Fibroblast of lung (primary cell): ENCODE measurements at regions not wholly inside any gene's neighbourhood (a gene's known extent, or its start where the extent isn't known, plus 50 kb on each side); places are given as distances from the start of the nearest gene placed in this dataset.

Experiments
- DNase-seq, 2 donors: peaks; one replicate each; pipeline versions ENCODE4 v3.0.0 to v3.0.0-alpha.2; 2010; ENCODE audit warnings: low read depth in 2 of 2
- H2AFZ ChIP-seq: 2 replicates; pipeline ENCODE4 v1.5.1; 2012; ENCODE audit warnings: low read length, control low read depth, inconsistent platforms
- H3K27ac ChIP-seq: 2 replicates; pipeline ENCODE4 v1.5.1; 2011; ENCODE audit warnings: low read length, control low read depth; ENCODE audit not compliant: insufficient read depth
- H3K27me3 ChIP-seq: 2 replicates; pipeline ENCODE4 v1.5.1; 2011; ENCODE audit warnings: mild to moderate bottlenecking, low read length; ENCODE audit not compliant: control insufficient read depth, insufficient read depth
- H3K36me3 ChIP-seq: 2 replicates; pipeline ENCODE4 v1.5.1; 2011; ENCODE audit warnings: low read length; ENCODE audit not compliant: control insufficient read depth, insufficient read depth
- H3K4me1 ChIP-seq: 2 replicates; pipeline ENCODE4 v1.5.1; 2011; ENCODE audit warnings: low read length; ENCODE audit not compliant: control insufficient read depth, insufficient read depth; ENCODE audit errors: extremely low read depth
- H3K4me2 ChIP-seq: 2 replicates; pipeline ENCODE4 v1.5.1; 2011; ENCODE audit warnings: low read length, control low read depth; ENCODE audit not compliant: insufficient read depth; ENCODE audit errors: extremely low read depth
- H3K4me3 ChIP-seq, 4 experiments: fragments of 200-600 bp in 1 of 4; sonication (generic) in 1 of 4; replicated peaks in 1 of 4; 2 replicates each; pipeline ENCODE4 v1.5.1; 2011 to 2016; ENCODE audit warnings: low read length in 4 of 4, low read depth in 3 of 4, mild to moderate bottlenecking in 3 of 4, control low read depth in 2 of 4, inconsistent platforms in 1 of 4, mixed read lengths in 1 of 4; ENCODE audit not compliant: insufficient read depth in 1 of 4; ENCODE audit errors: control extremely low read depth in 1 of 4
- H3K79me2 ChIP-seq: 2 replicates; pipeline ENCODE4 v1.5.1; 2012; ENCODE audit warnings: mild to moderate bottlenecking, low read length, inconsistent platforms; ENCODE audit not compliant: control insufficient read depth, insufficient read depth
- H3K9ac ChIP-seq: 2 replicates; pipeline ENCODE4 v1.5.1; 2011; ENCODE audit warnings: mild to moderate bottlenecking, low read length, control low read depth; ENCODE audit not compliant: insufficient read depth
- H3K9me3 ChIP-seq: 2 replicates; pipeline ENCODE4 v1.5.1; 2012; ENCODE audit warnings: low read depth, low read length; ENCODE audit not compliant: control insufficient read depth, insufficient read depth
- H4K20me1 ChIP-seq: 2 replicates; pipeline ENCODE4 v1.5.1; 2011; ENCODE audit warnings: low read length; ENCODE audit not compliant: control insufficient read depth, insufficient read depth; ENCODE audit errors: extremely low read depth
- EZH2 ChIP-seq: IDR thresholded peaks from 2 replicates; pipeline ENCODE4 v1.5.1; 2012; ENCODE audit warnings: low read length, control low read depth, mild to moderate bottlenecking; ENCODE audit errors: missing control alignments
- TF ChIP-seq, protein P1 (sequence below), 2 donors: IDR thresholded peaks in 1 of 2; conservative IDR thresholded peaks in 1 of 2; 1 replicate in 1 of 2; 2 replicates in 1 of 2; pipeline ENCODE4 v1.5.1; 2011 to 2012; ENCODE audit warnings: low read length in 2 of 2, control low read depth in 1 of 2, inconsistent platforms in 1 of 2, low read depth in 1 of 2, mild to moderate bottlenecking in 1 of 2

DNA sequence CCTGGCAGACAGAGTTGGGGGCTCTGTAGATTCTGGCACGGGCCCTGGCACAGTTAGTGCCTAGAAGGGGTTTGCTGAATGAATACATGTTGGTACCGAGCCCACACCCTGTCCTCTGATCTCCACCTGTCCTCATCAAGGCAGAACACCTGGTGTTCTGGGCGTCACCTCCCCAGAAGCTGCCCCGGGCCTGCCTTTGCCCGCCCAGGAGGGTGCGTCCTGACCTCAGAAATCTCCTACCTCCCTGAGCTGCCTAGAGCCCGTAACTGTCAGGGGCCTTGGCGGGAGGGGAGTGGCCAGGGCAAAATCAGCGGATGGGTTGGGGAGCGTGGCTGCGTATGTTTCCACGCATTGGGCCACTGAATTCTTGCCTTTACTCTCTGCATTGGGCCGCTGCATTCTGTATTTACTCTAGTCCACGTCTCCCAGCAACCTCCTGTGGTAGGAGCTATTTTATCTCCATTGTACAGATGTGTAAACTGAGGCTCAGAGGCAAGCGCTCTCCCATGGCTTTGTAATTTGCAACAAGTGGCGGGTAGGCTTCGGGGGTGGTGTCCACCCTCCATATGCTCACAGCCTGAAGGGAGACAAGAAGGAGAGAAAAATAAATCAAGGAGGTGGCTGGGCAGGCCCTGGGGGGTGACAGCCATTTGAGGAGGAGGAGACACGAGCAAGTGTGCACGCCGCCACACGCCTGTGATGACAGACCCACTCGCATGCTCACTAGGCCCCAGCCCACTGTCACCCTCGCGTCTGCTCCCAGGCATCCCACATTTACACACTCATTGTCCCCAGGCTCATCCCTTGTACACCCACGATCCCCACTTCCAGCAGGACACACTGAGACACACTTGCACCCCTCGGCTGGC is 95.7 kb upstream of the WNT4 start:
- Histone ChIP-seq H3K9ac (no peak overlapping the region), H3K27ac (no peak overlapping the region), H3K9me3 (no peaks in the 10 kb centered on the region), H4K20me1 (no peaks in the 10 kb centered on the region), H3K36me3 (no peaks in the 10 kb centered on the region), H3K4me3 (no peak overlapping the region), H3K4me1 (no peaks in the 10 kb centered on the region), H2AFZ (no peak overlapping the region), H3K27me3 (peaks cover 2% of the 10 kb centered on the region), H3K4me2 (no peak overlapping the region), H3K79me2 (no peaks in the 10 kb centered on the region)
- DNase-seq = no peak
- TF ChIP-seq, protein P1, sequence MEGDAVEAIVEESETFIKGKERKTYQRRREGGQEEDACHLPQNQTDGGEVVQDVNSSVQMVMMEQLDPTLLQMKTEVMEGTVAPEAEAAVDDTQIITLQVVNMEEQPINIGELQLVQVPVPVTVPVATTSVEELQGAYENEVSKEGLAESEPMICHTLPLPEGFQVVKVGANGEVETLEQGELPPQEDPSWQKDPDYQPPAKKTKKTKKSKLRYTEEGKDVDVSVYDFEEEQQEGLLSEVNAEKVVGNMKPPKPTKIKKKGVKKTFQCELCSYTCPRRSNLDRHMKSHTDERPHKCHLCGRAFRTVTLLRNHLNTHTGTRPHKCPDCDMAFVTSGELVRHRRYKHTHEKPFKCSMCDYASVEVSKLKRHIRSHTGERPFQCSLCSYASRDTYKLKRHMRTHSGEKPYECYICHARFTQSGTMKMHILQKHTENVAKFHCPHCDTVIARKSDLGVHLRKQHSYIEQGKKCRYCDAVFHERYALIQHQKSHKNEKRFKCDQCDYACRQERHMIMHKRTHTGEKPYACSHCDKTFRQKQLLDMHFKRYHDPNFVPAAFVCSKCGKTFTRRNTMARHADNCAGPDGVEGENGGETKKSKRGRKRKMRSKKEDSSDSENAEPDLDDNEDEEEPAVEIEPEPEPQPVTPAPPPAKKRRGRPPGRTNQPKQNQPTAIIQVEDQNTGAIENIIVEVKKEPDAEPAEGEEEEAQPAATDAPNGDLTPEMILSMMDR (conservative IDR thresholded peaks at IDR 0.05 in 1 of 2, IDR thresholded peaks at IDR 0.05 in 1 of 2; ENCODE audit: low read depth in 1 of 2, low read length in 2 of 2) = no peak
- TF ChIP-seq EZH2 = no peak

DNA sequence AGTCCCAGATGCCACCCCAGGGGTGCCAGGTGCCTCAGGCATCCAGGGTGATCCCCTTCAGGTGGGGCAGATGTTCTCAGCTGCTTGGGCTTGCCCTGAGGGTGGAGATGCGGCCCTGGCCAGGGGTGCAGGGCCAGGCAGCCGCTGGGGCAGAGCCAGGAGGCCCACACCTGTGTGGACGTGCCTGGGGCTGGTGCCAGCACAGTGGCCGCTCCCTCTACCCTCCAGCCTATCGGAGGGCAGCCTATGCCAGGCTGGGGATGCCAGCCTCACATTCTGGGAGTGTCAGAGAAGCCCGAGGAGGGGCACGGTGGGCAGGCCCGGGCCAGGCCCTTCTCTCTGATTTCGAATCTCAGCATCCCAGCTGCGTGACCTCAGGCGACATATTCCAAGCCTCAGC is 96.5 kb upstream of the WNT4 start:
- H3K9me3 ChIP-seq = no peaks in the 10 kb centered on the region
- no peaks in the 10 kb centered on the region for H3K36me3 ChIP-seq
- TF ChIP-seq EZH2 = no peak
- no peak overlapping the region for H3K4me3 ChIP-seq
- no peak overlapping the region for H3K9ac ChIP-seq
- no peaks in the 10 kb centered on the region for H4K20me1 ChIP-seq
- H3K4me2 ChIP-seq = no peak overlapping the region
- DNase-seq = no peak
- H2AFZ ChIP-seq = no peak overlapping the region
- H3K27ac ChIP-seq = no peak overlapping the region
- no peaks in the 10 kb centered on the region for H3K79me2 ChIP-seq
- no peaks in the 10 kb centered on the region for H3K4me1 ChIP-seq
- H3K27me3 ChIP-seq = peaks cover 2% of the 10 kb centered on the region

DNA sequence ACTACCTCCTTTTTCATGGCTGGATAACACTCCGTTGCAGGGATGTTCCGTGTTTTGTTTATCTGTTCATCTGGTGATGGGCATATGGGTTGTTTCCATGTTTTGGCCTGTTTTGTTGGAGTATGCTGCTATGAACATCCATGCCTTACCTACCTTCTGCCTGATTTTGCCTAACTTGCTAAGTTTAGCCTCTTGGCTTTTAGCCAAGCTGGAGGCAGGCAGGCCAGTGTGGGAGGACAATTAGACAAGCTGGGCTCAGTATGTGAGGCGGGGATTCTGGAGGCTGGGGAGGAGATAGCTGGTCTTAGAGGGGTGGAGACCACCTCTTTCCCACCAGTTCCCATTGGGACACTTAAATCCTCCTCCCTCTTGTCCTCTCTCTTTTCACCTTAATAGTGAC is 98.4 kb upstream of the WNT4 start:
- no peaks in the 10 kb centered on the region for H3K9me3 ChIP-seq
- no peak overlapping the region for H3K9ac ChIP-seq
- H3K4me2 ChIP-seq = no peak overlapping the region
- TF ChIP-seq, protein P1 (conservative IDR thresholded peaks at IDR 0.05 in 1 of 2, IDR thresholded peaks at IDR 0.05 in 1 of 2; ENCODE audit: low read depth in 1 of 2, low read length in 2 of 2) = no peak
- no peak for TF ChIP-seq EZH2
- H3K79me2 ChIP-seq = no peaks in the 10 kb centered on the region
- no peaks in the 10 kb centered on the region for H4K20me1 ChIP-seq
- no peaks in the 10 kb centered on the region for H3K36me3 ChIP-seq
- no peak overlapping the region for H3K27ac ChIP-seq
- no peak overlapping the region for H3K4me3 ChIP-seq
- DNase-seq = no peak
- peaks cover 4% of the 10 kb centered on the region for H3K27me3 ChIP-seq
- no peak overlapping the region for H2AFZ ChIP-seq
- H3K4me1 ChIP-seq = no peaks in the 10 kb centered on the region
